Loucy (cell line): ENCODE measurements at regions not wholly inside any gene's neighbourhood (a gene's known extent, or its start where the extent isn't known, plus 50 kb on each side); places are given as distances from the start of the nearest gene placed in this dataset.

Experiments
- H2AFZ ChIP-seq: fragments of 200-600 bp; sonication (generic); 2 replicates; pipeline ENCODE4 v1.6.0; 2016; ENCODE audit warnings: antibody characterized with exemption, mild to moderate bottlenecking, low read length, moderate library complexity
- H3F3A ChIP-seq: fragments of 200-600 bp; 2 replicates; pipeline ENCODE4 v1.6.0; 2016; ENCODE audit warnings: antibody characterized with exemption, low read depth, mild to moderate bottlenecking
- H3K27me3 ChIP-seq: fragments of 200-600 bp; sonication (generic); 2 replicates; pipeline ENCODE4 v1.6.1; 2014; ENCODE audit warnings: low read length, mild to moderate bottlenecking; ENCODE audit not compliant: insufficient read depth, poor library complexity, severe bottlenecking
- H3K36me3 ChIP-seq: fragments of 200-600 bp; sonication (generic); 2 replicates; pipeline ENCODE4 v1.6.1; 2016; ENCODE audit warnings: low read length; ENCODE audit not compliant: insufficient read depth
- H3K4me1 ChIP-seq: fragments of 200-600 bp; sonication (generic); 2 replicates; pipeline ENCODE4 v1.5.1; 2014; ENCODE audit warnings: low read length, mild to moderate bottlenecking; ENCODE audit not compliant: insufficient read depth, poor library complexity, severe bottlenecking
- H3K4me2 ChIP-seq: fragments of 200-600 bp; sonication (generic); 2 replicates; pipeline ENCODE4 v1.6.0; 2014; ENCODE audit warnings: antibody characterized with exemption, low read length, low read depth, mild to moderate bottlenecking; ENCODE audit not compliant: poor library complexity, severe bottlenecking
- H3K4me3 ChIP-seq: fragments of 200-600 bp; sonication (generic); 2 replicates; pipeline ENCODE4 v1.5.1; 2014; ENCODE audit warnings: low read length, mild to moderate bottlenecking, mixed read lengths; ENCODE audit not compliant: poor library complexity, severe bottlenecking
- H3K79me2 ChIP-seq: fragments of 200-600 bp; sonication (generic); 2 replicates; pipeline ENCODE4 v1.6.1; 2014; ENCODE audit warnings: low read length; ENCODE audit not compliant: insufficient read depth
- H3K9ac ChIP-seq: fragments of 200-600 bp; sonication (generic); 2 replicates; pipeline ENCODE4 v1.6.0; 2014; ENCODE audit warnings: mild to moderate bottlenecking, low read depth, low read length, moderate library complexity; ENCODE audit not compliant: poor library complexity, severe bottlenecking
- H3K9me2 ChIP-seq: fragments of 200-600 bp; sonication (generic); replicated peaks from 2 replicates; pipeline ENCODE4 v1.6.1; 2016; ENCODE audit warnings: low read depth, low read length, mixed read lengths
- H3K9me3 ChIP-seq: fragments of 200-600 bp; sonication (generic); 2 replicates; pipeline ENCODE4 v1.6.1; 2014; ENCODE audit warnings: mild to moderate bottlenecking, antibody characterized with exemption, low read length, low read depth; ENCODE audit not compliant: insufficient read depth
- H4K20me1 ChIP-seq: fragments of 200-600 bp; sonication (generic); 2 replicates; pipeline ENCODE4 v1.6.0; 2014; ENCODE audit warnings: antibody characterized with exemption, low read length, mild to moderate bottlenecking; ENCODE audit not compliant: insufficient read depth, poor library complexity, severe bottlenecking
- CTCF ChIP-seq: fragments of 200-600 bp; sonication (generic); conservative IDR thresholded peaks from 2 replicates; pipeline ENCODE4 v1.5.1; 2014; ENCODE audit warnings: mild to moderate bottlenecking, antibody characterized with exemption, low read length
- EZH2phosphoT487 ChIP-seq: fragments of 200-600 bp; IDR thresholded peaks from 2 replicates; pipeline ENCODE4 v1.6.1; 2018; ENCODE audit warnings: antibody characterized with exemption, mild to moderate bottlenecking, moderate library complexity, borderline replicate concordance

GRCh38 chrX:7647831-7648230 is 195.1 kb upstream of the VCX start:
- Histone ChIP-seq H3K27me3 (no peaks in the 10 kb centered on the region), H3K36me3 (no peaks in the 10 kb centered on the region), H3F3A (no peaks in the 10 kb centered on the region), H3K4me3 (no peak overlapping the region), H3K9ac (no peak overlapping the region), H3K4me2 (no peak overlapping the region), H2AFZ (no peak overlapping the region), H3K4me1 (no peaks in the 10 kb centered on the region), H3K9me2 (no peaks in the 10 kb centered on the region), H3K9me3 (no peaks in the 10 kb centered on the region), H3K79me2 (no peaks in the 10 kb centered on the region), H4K20me1 (no peaks in the 10 kb centered on the region)
- TF ChIP-seq CTCF (no peak), EZH2phosphoT487 (no peak)

- no peaks in the 10 kb centered on the region for H3K79me2 ChIP-seq
- H3K27me3 ChIP-seq, result no peaks in the 10 kb centered on the region
- H3K9ac ChIP-seq, result no peak overlapping the region
- no peak overlapping the region for H3K4me2 ChIP-seq
- no peaks in the 10 kb centered on the region for H3K4me1 ChIP-seq
- H3K36me3 ChIP-seq, result no peaks in the 10 kb centered on the region
- TF ChIP-seq CTCF, result no peak
- no peak for TF ChIP-seq EZH2phosphoT487
- no peaks in the 10 kb centered on the region for H3K9me3 ChIP-seq
- H3F3A ChIP-seq, result no peaks in the 10 kb centered on the region
- H3K9me2 ChIP-seq, result no peaks in the 10 kb centered on the region
- no peak overlapping the region for H2AFZ ChIP-seq
- no peak overlapping the region for H3K4me3 ChIP-seq
- H4K20me1 ChIP-seq, result no peaks in the 10 kb centered on the region
Observed at GRCh38 chrX:7641141-7641540, 201.8 kb upstream of the VCX start.

GRCh38 chrX:7640392-7640791 is 202.6 kb upstream of the VCX start:
- H3K4me2 ChIP-seq, result no peak overlapping the region
- H3K9me2 ChIP-seq, result no peaks in the 10 kb centered on the region
- H3K9ac ChIP-seq, result no peak overlapping the region
- H3F3A ChIP-seq, result no peaks in the 10 kb centered on the region
- H4K20me1 ChIP-seq, result no peaks in the 10 kb centered on the region
- no peaks in the 10 kb centered on the region for H3K79me2 ChIP-seq
- H3K36me3 ChIP-seq, result no peaks in the 10 kb centered on the region
- no peaks in the 10 kb centered on the region for H3K9me3 ChIP-seq
- H3K4me1 ChIP-seq, result no peaks in the 10 kb centered on the region
- H2AFZ ChIP-seq, result no peak overlapping the region
- TF ChIP-seq EZH2phosphoT487, result no peak
- no peaks in the 10 kb centered on the region for H3K27me3 ChIP-seq
- H3K4me3 ChIP-seq, result no peak overlapping the region

- Histone ChIP-seq H3K4me1 (no peaks in the 10 kb centered on the region), H3K79me2 (no peaks in the 10 kb centered on the region), H2AFZ (no peak overlapping the region), H3K9me3 (no peaks in the 10 kb centered on the region), H4K20me1 (no peaks in the 10 kb centered on the region), H3K9ac (no peak overlapping the region), H3F3A (no peaks in the 10 kb centered on the region), H3K4me3 (no peak overlapping the region), H3K36me3 (no peaks in the 10 kb centered on the region), H3K27me3 (no peaks in the 10 kb centered on the region), H3K4me2 (no peak overlapping the region), H3K9me2 (no peaks in the 10 kb centered on the region)
- TF ChIP-seq CTCF, result no peak
- TF ChIP-seq EZH2phosphoT487, result no peak
Observed at GRCh38 chrX:7638078-7638710, 204.8 kb upstream of the VCX start.
